ENCODE measurements at regions not wholly inside any gene's neighbourhood (a gene's known extent, or its start where the extent isn't known, plus 50 kb on each side); places are given as distances from the start of the nearest gene placed in this dataset.
A peak's percentile ranks its signal among the peaks of the same experiment; 100 is the strongest.

DNA sequence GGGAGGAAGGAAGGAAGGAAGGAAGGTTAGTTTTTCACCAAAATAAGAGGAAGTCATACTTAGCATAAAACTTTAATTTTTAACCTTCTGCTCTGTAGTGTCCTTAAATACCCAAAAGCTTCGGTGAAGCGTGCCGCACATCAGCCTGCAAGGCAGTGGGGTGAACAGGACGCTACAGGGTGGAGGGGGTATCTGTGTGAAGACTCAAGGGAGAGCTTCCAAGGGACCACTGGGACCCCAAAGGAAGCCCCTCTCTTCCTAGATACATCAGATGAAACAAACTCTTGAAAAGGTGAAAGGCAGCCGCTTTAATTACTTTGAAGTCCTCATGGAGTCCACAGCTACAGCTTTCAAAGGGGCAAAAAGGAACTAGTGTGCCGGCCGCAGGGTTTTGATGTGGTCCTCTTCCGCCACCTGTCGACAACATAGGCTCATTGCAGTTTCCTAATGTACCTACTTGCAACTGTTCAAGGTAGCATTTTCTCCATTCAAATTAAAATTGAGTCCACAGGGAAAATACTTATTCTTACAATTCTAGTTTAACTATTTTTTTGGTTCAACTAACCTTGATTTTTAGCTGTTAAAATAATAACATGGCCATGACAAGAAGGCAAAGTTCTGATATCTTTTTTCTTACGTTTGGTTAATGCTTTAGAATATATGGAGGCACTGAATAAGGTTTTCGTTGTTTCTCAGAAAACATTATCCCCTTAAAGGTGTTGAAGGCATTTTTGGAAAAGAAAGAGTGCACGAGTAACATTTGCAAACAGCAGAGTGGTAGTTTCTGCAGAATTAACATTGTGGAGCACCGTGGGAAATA lies 135.0 kb upstream of the RIPOR2 start:
- DNase-seq, result peak; percentile 27 to 63 (median 40)

GRCh38 chr6:25078141-25078540 lies 142.4 kb upstream of the RIPOR2 start:
- DNase-seq, result no peak

DNA sequence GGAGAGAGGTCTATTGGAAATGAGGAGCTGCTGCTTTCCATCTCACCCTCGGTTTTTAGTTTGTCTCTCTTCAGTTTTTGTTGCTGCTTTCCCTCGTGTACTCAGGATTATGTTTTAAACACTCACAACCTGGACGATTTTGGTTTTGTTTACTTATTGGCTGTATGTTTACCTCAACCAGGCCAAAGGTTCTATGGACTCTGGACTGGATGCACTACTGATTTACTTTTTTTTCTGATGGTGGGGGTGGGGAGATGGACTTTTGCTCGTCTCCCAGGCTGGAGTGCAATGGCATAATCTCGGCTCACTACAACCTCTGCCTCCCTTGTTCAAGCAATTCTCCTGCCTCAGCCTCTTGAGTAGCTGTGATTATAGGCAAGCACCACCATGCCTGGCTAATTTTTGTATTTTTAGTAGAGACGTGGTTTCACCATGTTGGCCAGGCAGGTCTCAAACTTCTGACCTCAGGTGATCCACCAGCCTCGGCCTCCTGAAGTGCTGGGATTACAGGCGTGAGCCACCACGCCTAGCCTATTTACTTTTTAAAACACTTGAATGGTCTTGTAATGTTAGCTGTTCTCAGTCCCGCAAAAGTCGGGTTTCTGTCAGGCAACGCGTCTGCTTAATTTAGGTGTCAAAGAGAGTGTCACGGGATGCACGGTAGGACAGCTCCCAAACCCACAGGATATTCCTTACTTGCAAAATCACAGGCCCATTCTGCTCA lies 148.2 kb upstream of the RIPOR2 start:
- DNase-seq, result no peak

DNA sequence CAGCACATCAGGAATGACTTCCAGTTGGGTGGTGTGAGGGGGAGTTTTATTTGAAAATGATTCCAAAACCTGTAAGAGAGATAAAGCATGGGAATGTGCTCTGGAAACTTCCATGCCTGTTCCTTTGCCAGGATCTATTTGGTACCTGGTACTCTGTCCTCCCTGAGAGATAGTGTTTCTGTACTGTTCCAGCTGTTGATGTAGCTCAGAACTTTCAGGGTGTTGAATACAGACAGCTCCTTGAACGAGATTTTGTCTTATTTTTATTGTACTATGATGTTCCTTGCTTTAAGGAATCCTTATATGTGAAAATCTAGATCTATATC lies 148.7 kb upstream of the RIPOR2 start:
- DNase-seq, result no peak

- no peak for DNase-seq
These were observed 150.0 kb upstream of the RIPOR2 start for GRCh38 chr6:25085756-25086155.

DNA sequence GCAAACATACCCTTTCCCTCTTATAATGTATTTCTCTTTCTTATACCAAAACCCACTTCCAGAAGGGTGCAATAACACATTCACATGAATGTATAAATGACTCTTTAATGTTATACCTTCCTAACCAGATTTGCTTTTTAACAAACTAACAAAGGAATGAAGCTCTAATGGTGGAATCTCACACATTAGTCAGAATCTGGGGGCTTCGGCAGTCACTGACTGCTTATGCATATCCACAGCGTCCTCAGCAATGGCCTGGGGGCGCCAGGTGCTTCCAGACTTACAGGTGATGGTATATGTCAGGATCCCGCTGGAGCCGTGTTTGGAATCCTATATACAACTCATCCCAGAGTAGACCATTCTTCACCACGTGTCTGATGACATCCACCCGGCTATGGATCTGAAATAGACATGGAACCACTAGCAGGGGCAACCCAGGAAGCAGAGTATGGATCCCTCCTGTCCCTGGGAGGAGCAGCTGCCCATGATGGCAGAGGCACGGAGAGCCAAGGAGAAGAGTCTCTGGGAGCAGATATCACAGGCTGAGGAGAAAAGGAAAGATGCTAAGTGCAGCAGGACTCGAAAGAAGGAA lies 150.8 kb upstream of the RIPOR2 start:
- DNase-seq, result no peak

- DNase-seq, result no peak
These were observed 152.8 kb upstream of the RIPOR2 start for GRCh38 chr6:25088513-25088912.

GRCh38 chr6:25089442-25089841 lies 153.7 kb upstream of the RIPOR2 start:
- no peak for DNase-seq

DNA sequence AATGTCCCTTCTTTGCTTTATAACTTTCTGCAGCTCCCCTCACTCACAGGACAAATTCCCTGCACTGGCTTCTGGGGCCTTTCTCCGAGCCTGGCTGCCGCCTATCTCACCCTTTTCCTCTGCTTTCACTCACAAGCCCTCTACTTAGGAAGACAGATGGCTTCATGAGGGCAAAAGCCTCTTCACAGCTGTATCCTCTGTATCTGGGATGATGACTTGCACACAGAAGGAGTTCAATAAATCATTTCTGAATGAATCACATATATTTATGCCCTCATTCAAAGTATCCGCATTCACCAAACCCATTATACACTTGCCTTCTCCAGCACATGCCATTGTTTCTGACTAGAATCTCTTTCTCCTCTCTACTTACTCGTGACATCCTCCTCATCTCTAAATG lies 159.0 kb upstream of the RIPOR2 start:
- DNase-seq, result no peak

- DNase-seq, result no peak
These were observed 164.5 kb upstream of the RIPOR2 start for GRCh38 chr6:25100288-25100687.

- no peak for DNase-seq
These were observed 167.8 kb upstream of the RIPOR2 start for GRCh38 chr6:25103603-25104002.

DNA sequence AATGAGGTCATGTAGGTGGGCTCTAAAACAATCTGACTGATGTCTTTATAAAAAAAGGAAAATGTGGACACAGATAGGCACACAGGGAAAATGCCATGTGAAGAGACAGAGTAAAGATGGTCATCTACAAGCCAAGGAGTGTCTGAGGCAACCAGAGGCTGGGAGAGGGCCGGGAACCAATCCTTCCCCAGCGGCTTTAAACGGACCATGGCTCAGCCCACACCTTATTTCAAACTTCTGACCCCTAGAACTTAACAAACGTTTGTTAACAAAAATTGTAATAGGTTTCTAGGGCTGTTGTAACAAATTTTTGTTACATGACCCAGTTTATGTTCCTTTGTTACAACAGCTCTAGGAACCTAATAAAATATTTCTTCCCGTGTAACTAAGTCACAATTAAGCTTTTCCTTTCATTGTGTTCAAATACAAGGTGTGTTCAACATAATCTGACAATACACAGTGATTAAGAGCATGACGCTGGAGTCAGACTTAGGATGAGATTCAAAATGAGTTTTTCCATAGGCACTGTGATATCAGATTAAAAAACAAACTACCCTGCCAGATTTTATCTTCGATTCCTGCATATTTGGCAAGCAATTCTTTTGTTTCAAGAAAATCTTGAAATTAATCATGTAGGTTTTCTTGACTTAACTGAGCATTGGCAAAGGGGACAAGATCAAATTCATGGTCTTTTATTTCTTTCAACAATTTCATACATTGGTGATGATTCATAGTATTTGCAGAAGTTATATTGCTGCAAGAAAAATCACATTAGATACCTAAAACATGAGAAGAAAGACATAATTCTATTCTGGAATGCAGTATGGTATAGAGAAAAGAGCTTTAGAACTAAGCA lies 169.5 kb upstream of the RIPOR2 start:
- no peak for DNase-seq

GRCh38 chr6:25107218-25107617 lies 171.5 kb upstream of the RIPOR2 start:
- DNase-seq, result no peak

GRCh38 chr6:25111782-25112181 lies 167.4 kb upstream of the CARMIL1 start:
- DNase-seq, result no peak

DNA sequence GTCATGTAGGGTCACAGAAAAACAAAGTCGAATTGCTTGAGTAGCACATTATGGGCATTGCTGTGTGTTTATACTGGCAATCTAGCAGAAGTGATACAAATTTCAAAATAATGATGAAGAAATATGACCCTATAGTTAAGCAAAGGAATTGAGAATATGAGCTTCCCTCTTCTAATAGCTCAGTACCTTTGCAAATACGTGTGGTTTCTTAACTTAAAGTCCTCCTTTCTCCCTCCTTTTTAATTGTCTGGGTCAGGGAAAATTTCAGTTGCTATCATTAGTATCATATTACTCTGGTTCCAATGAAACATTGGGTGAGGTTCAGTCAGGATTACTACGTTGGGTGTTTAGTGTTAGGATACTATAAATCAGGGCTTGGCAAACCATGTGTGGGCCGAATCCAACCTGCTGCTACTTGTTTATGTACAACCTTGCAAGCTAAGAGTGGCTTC lies 166.8 kb upstream of the CARMIL1 start:
- no peak for DNase-seq

DNA sequence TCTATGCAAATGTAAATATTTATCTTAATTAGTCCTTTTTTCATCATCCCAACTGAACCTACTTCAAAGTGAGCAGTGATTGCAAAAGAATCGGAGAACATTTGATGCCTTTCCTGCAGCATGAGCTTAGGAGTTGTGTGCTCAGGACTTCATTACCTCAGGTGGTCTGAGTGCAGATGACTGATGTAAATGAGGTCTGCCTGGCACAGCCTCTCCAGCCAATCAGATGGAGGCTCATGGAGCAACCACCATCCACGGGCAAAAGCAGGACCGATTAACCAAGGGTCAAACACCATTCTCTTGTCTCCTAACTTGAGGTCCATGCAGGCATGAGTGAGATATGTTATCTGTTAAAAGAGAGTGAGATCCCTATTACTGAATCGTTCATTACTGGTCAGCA lies 165.7 kb upstream of the CARMIL1 start:
- DNase-seq, result no peak

GRCh38 chr6:25118038-25118437 lies 161.1 kb upstream of the CARMIL1 start:
- no peak for DNase-seq

DNA sequence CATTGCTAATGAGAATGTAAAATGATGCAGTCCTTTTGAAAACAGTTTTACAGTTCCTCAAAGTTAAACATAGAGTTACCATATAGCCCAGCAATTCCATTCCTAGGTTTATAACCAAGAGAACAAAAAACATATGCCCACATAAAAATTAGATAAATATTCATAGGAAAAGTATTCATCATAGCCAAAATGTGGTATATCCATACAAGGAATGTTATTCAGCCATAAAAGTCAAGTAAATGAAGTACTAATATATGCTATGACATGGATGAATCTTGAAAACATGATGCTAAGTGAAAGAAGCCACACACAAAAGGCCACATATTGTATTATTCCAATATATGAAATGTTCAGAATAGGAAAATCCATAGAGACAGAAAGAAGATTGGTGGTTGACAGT lies 158.0 kb upstream of the CARMIL1 start:
- no peak for DNase-seq

GRCh38 chr6:25122001-25122400 lies 157.2 kb upstream of the CARMIL1 start:
- no peak for DNase-seq

GRCh38 chr6:25122622-25123237 lies 156.4 kb upstream of the CARMIL1 start:
- DNase-seq, result no peak

DNA sequence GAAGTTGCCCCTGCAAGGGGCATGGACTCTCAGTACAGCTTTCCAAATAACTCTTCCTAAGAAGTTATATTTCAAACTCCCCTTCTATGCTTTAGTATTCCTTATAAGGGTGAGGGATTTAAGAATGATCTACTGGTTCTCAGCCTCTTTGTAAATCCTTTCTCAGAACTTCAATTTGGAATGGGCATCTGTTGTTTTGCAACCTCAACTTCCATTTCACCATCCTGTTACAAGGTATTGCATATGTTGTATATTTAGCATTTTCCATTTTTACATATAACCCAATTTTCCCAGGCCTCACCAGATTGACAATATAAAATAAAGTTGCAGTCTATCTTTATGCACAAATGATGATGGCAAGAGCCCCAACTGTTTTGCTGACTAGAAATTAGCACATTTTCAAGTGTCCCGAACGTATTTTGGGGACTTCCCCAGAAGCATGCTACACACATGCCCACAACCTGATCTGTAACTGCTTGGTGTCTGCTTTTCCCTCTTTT lies 154.9 kb upstream of the CARMIL1 start:
- no peak for DNase-seq

DNA sequence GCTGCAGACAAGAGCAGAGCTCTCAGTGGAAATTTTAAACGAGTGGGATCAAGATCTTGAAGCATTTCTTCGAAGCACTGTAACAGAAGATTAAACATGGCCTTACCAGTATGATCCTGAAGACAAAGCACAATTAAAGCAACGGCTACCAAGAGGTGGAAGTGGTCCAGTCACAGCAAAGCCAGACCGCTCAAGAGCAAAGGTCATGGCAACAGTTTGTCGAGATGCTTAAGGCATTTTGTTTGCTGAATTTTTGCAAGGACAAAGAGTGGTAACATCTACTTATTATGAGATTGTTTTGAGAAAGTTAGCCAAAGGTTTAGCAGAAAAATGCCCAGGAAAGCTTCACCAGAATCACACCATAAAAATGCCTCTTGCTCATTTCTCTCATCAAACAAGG lies 153.4 kb upstream of the CARMIL1 start:
- no peak for DNase-seq
